Epithelial cell of proximal tubule (primary cell): ENCODE measurements at regions not wholly inside any gene's neighbourhood (a gene's known extent, or its start where the extent isn't known, plus 50 kb on each side); places are given as distances from the start of the nearest gene placed in this dataset.

Experiments
- DNase-seq: peaks from one replicate; pipeline ENCODE4 v3.0.0-alpha.2; 2011; ENCODE audit warnings: low read depth
- H3K4me3 ChIP-seq: 2 replicates; pipeline ENCODE4 v1.5.1; 2011; ENCODE audit warnings: low read depth, mild to moderate bottlenecking, low read length
- CTCF ChIP-seq: conservative IDR thresholded peaks from 2 replicates; pipeline ENCODE4 v1.5.1; 2012; ENCODE audit warnings: low read depth, mild to moderate bottlenecking, low read length

GRCh38 chr3:135636596-135636995, 328.9 kb upstream of the PPP2R3A start:
- DNase-seq: no peak
- H3K4me3 ChIP-seq: no peak overlapping the region
- TF ChIP-seq CTCF: no peak

- no peak for TF ChIP-seq CTCF
- no peak for DNase-seq
- H3K4me3 ChIP-seq: no peak overlapping the region
These were observed 328.5 kb upstream of the PPP2R3A start for GRCh38 chr3:135637013-135637412.

GRCh38 chr3:135641761-135642160, 323.8 kb upstream of the PPP2R3A start:
- no peak overlapping the region for H3K4me3 ChIP-seq
- no peak for TF ChIP-seq CTCF
- peak; percentile 30 for DNase-seq

- DNase-seq: no peak
- no peak overlapping the region for H3K4me3 ChIP-seq
- TF ChIP-seq CTCF: no peak
These were observed 320.0 kb upstream of the PPP2R3A start for GRCh38 chr3:135645541-135645940.

- DNase-seq: no peak
- no peak overlapping the region for H3K4me3 ChIP-seq
- TF ChIP-seq CTCF: no peak
These were observed 318.7 kb upstream of the PPP2R3A start for GRCh38 chr3:135646873-135647272.

GRCh38 chr3:135649361-135649760, 316.2 kb upstream of the PPP2R3A start:
- no peak for TF ChIP-seq CTCF
- no peak overlapping the region for H3K4me3 ChIP-seq
- no peak for DNase-seq

- H3K4me3 ChIP-seq: no peak overlapping the region
- no peak for DNase-seq
- no peak for TF ChIP-seq CTCF
These were observed 315.2 kb upstream of the PPP2R3A start for GRCh38 chr3:135650309-135650708.
